HEK293T (cell line): ENCODE measurements at regions not wholly inside any gene's neighbourhood (a gene's known extent, or its start where the extent isn't known, plus 50 kb on each side); places are given as distances from the start of the nearest gene placed in this dataset.

Source experiments
- ELF4 ChIP-seq: fragments of 450-650 bp; IDR thresholded peaks from 2 replicates; pipeline ENCODE4 v1.6.1; 2017; ENCODE audit warnings: antibody characterized with exemption
- FOXA1 ChIP-seq: fragments of 450-650 bp; IDR thresholded peaks from 2 replicates; pipeline ENCODE4 v1.6.1; 2016; ENCODE audit warnings: mild to moderate bottlenecking
- FOXK2 ChIP-seq: fragments of 450-650 bp; IDR thresholded peaks from 2 replicates; pipeline ENCODE4 v1.6.1; 2016; ENCODE audit warnings: mild to moderate bottlenecking
- FOXM1 ChIP-seq: fragments of 450-650 bp; IDR thresholded peaks from 2 replicates; pipeline ENCODE4 v1.6.1; 2017; ENCODE audit warnings: mild to moderate bottlenecking, borderline replicate concordance
- PKNOX1 ChIP-seq: fragments of 450-650 bp; IDR thresholded peaks from 2 replicates; pipeline ENCODE4 v1.6.1; 2016
- SP1 ChIP-seq: fragments of 450-650 bp; IDR thresholded peaks from 2 replicates; pipeline ENCODE4 v1.6.1; 2017
- TARDBP ChIP-seq: fragments of 450-650 bp; IDR thresholded peaks from 2 replicates; pipeline ENCODE4 v1.6.1; 2016

- no peak; the same call in 1 of the 2 replicates for TF ChIP-seq PKNOX1
- no peak for TF ChIP-seq TARDBP
- TF ChIP-seq FOXK2, result no peak
- TF ChIP-seq FOXA1, result no peak
- no peak for TF ChIP-seq FOXM1
- TF ChIP-seq SP1, result no peak
- TF ChIP-seq ELF4, result no peak
These were observed 50.5 kb upstream of the PAK5 start for GRCh38 chr20:9889270-9889981.
